Endothelial cell of umbilical vein (primary cell): ENCODE measurements at regions not wholly inside any gene's neighbourhood (a gene's known extent, or its start where the extent isn't known, plus 50 kb on each side); places are given as distances from the start of the nearest gene placed in this dataset.

ENCODE experiments used
- BruUV-seq: library from RNA; stranded (reverse); fragments of 400-500 nt; replicated peaks from 2 replicates; lab custom pipeline; 2021; lab: Mats Ljungman, UMichigan
- CTCF ChIA-PET: fragments of 300-600, 350-600 bp; sonication (Branson Sonifier 250); formaldehyde crosslinking; loops from one replicate; lab custom pipeline; 2021; ENCODE audit warnings: antibody characterized with exemption, inconsistent platforms; lab: Charles Lee
- POLR2A ChIA-PET: fragments of 300-600, 350-600 bp; sonication (Branson Sonifier 250); formaldehyde crosslinking; loops from one replicate; lab custom pipeline; 2021; ENCODE audit warnings: antibody characterized with exemption, inconsistent platforms; lab: Charles Lee
- DNase-seq: peaks from one replicate; pipeline ENCODE4 v3.0.0-alpha.2; 2011; ENCODE audit warnings: low read depth, low spot score
- FAIRE-seq: peaks from 2 replicates; lab custom pipeline; 2011; peaks lifted over from hg19 to GRCh38; lab: Jason Lieb, UNC
- H2AFZ ChIP-seq: 2 replicates; pipeline ENCODE4 v1.6.0; 2012; ENCODE audit warnings: low read depth, low read length, control low read depth, inconsistent platforms
- H3K27ac ChIP-seq: 2 replicates; pipeline ENCODE4 v1.5.1; 2011; ENCODE audit warnings: low read depth, mild to moderate bottlenecking, control low read depth, low read length, moderate library complexity; ENCODE audit not compliant: insufficient read depth
- H3K27me3 ChIP-seq, 2 experiments: 2 replicates each; pipeline versions ENCODE4 v1.6.0 to v1.6.1; 2011; ENCODE audit warnings: low read length in 2 of 2, mixed read lengths in 1 of 2; ENCODE audit not compliant: control insufficient read depth in 2 of 2, insufficient read depth in 2 of 2
- H3K36me3 ChIP-seq, 2 experiments: 2 replicates in 1 of 2; 3 replicates in 1 of 2; pipeline ENCODE4 v1.5.1; 2011; ENCODE audit warnings: low read length in 2 of 2, mild to moderate bottlenecking in 1 of 2, moderate library complexity in 1 of 2; ENCODE audit not compliant: control insufficient read depth in 2 of 2, insufficient read depth in 2 of 2; ENCODE audit errors: extremely low read depth in 1 of 2
- H3K4me1 ChIP-seq: 3 replicates; pipeline ENCODE4 v1.5.1; 2011; ENCODE audit warnings: mild to moderate bottlenecking, low read length; ENCODE audit not compliant: control insufficient read depth, insufficient read depth; ENCODE audit errors: extremely low read depth
- H3K4me2 ChIP-seq: 2 replicates; pipeline ENCODE4 v1.6.1; 2011; ENCODE audit warnings: low read length, control low read depth, mixed read lengths; ENCODE audit not compliant: insufficient read depth
- H3K4me3 ChIP-seq, 3 experiments: fragments of 200-600 bp in 1 of 3; sonication (generic), shearing (Covaris generic) in 1 of 3; replicated peaks in 1 of 3; 2 replicates each; pipeline ENCODE4 v1.5.1; 2011 to 2016; ENCODE audit warnings: control low read depth in 3 of 3, low read length in 3 of 3, mild to moderate bottlenecking in 2 of 3, inconsistent platforms in 1 of 3, low read depth in 1 of 3, moderate library complexity in 1 of 3; ENCODE audit not compliant: insufficient read depth in 1 of 3
- H3K79me2 ChIP-seq: 2 replicates; pipeline ENCODE4 v1.6.0; 2012; ENCODE audit warnings: low read length, inconsistent platforms; ENCODE audit not compliant: control insufficient read depth, insufficient read depth
- H3K9ac ChIP-seq: replicated peaks from 2 replicates; pipeline ENCODE3; 2011; ENCODE audit warnings: low read length, control low read depth; ENCODE audit not compliant: insufficient read depth; ENCODE audit errors: extremely low read depth
- H3K9me1 ChIP-seq: replicated peaks from 3 replicates; pipeline ENCODE4 v1.6.0; 2011; ENCODE audit warnings: mild to moderate bottlenecking, low read length; ENCODE audit not compliant: control insufficient read depth, insufficient read depth; ENCODE audit errors: extremely low read depth
- H3K9me3 ChIP-seq: replicated peaks from 2 replicates; pipeline ENCODE4 v1.5.1; 2012; ENCODE audit warnings: low read length, inconsistent platforms; ENCODE audit not compliant: control insufficient read depth, insufficient read depth
- H4K20me1 ChIP-seq: replicated peaks from 2 replicates; pipeline ENCODE3; 2011; ENCODE audit warnings: mild to moderate bottlenecking, low read length; ENCODE audit not compliant: control insufficient read depth, insufficient read depth; ENCODE audit errors: extremely low read depth
- EZH2 ChIP-seq: IDR thresholded peaks from 2 replicates; pipeline ENCODE4 v1.6.1; 2012; ENCODE audit warnings: borderline replicate concordance, low read depth, mild to moderate bottlenecking, moderate library complexity, low read length, inconsistent platforms; ENCODE audit not compliant: severe bottlenecking
- FOS ChIP-seq: IDR thresholded peaks from 2 replicates; pipeline ENCODE4 v1.6.1; 2011; ENCODE audit warnings: mild to moderate bottlenecking, low read length, moderate library complexity, borderline replicate concordance; ENCODE audit not compliant: insufficient read depth
- GATA2 ChIP-seq: IDR thresholded peaks from 2 replicates; pipeline ENCODE4 v1.7.0; 2011; ENCODE audit warnings: low read depth, mild to moderate bottlenecking, moderate library complexity, mixed read lengths, low read length; ENCODE audit not compliant: insufficient read length, insufficient read depth
- JUN ChIP-seq: IDR thresholded peaks from 2 replicates; pipeline ENCODE4 v1.6.1; 2011; ENCODE audit warnings: borderline replicate concordance, low read depth; ENCODE audit not compliant: insufficient read length, insufficient read depth
- MYC ChIP-seq: IDR thresholded peaks from one replicate; pipeline ENCODE4 v1.6.1; 2011; ENCODE audit warnings: mild to moderate bottlenecking, low read depth, low read length
- POLR2A ChIP-seq: IDR thresholded peaks from 2 replicates; pipeline ENCODE4 v1.6.1; 2012; ENCODE audit warnings: low read depth, mild to moderate bottlenecking, control low read depth, low read length
- POLR2AphosphoS5 ChIP-seq: IDR thresholded peaks from 2 replicates; pipeline ENCODE4 v1.6.1; 2012; ENCODE audit warnings: low read depth, mild to moderate bottlenecking, control low read depth, low read length, moderate library complexity; ENCODE audit not compliant: insufficient read depth
- dilution Hi-C: fragments of 300-500 bp; cut with MboI; formaldehyde crosslinking; loops from one replicate; pipeline ENCODE4 v1.15.0; 2019; ENCODE audit warnings: low sequenced_read_pairs; ENCODE audit not compliant: extremely low pct_ligation_motif_present
- intact Hi-C: fragments of 100-400 bp; cut with micrococcal nuclease; formaldehyde crosslinking; loops from one replicate; pipeline ENCODE4 v1.10.0; 2022
- TF ChIP-seq, protein P1 (sequence below), 2 donors: IDR thresholded peaks; 1 replicate in 1 of 2; 2 replicates in 1 of 2; pipeline ENCODE4 v1.5.1; 2011; ENCODE audit warnings: low read length in 2 of 2, mild to moderate bottlenecking in 2 of 2, moderate library complexity in 2 of 2, control low read depth in 1 of 2, inconsistent platforms in 1 of 2, low read depth in 1 of 2; ENCODE audit not compliant: insufficient read depth in 1 of 2; ENCODE audit errors: extremely low read depth in 1 of 2
- TF ChIP-seq, protein P2 (sequence below): IDR thresholded peaks from 2 replicates; pipeline ENCODE4 v1.6.1; 2011; ENCODE audit not compliant: insufficient read depth, insufficient read length

DNA sequence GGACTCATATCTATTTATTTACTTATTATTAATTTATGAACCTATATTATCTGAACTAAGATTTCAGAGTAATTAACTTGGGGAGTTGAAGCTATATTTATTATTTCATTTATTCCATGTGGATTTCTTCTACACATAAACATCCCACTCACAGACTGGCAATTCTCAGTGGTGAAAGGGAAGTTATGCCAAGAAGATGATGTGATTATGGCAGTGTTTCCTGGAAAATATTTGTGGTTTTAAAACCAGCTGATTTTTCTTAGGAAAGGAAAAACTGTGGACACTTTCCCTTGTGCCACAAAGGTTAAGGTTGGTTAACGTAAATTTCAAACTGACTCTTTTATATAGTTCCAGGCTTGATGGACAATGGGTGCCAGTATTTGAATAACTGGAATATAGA, 513.1 kb downstream of the SLITRK6 start:
- dilution Hi-C loops (no loop called here), intact Hi-C loops (no loop called here)
- H3K4me1 ChIP-seq, result no peaks in the 10 kb centered on the region
- no TSS peak for BruUV-seq
- no peaks in the 10 kb centered on the region for H3K27me3 ChIP-seq
- no peaks in the 10 kb centered on the region for H3K36me3 ChIP-seq
- ChIA-PET POLR2A (no interaction called here), CTCF (no interaction called here)
- H3K27ac ChIP-seq, result no peak overlapping the region
- H4K20me1 ChIP-seq, result no peaks in the 10 kb centered on the region
- H2AFZ ChIP-seq, result no peak overlapping the region
- no peaks in the 10 kb centered on the region for H3K9me3 ChIP-seq
- no peaks in the 10 kb centered on the region for H3K79me2 ChIP-seq
- TF ChIP-seq MYC (no peak), EZH2 (no peak), FOS (no peak), JUN (no peak), POLR2A (no peak), POLR2AphosphoS5 (no peak), GATA2 (no peak)
- TF ChIP-seq, protein P1, sequence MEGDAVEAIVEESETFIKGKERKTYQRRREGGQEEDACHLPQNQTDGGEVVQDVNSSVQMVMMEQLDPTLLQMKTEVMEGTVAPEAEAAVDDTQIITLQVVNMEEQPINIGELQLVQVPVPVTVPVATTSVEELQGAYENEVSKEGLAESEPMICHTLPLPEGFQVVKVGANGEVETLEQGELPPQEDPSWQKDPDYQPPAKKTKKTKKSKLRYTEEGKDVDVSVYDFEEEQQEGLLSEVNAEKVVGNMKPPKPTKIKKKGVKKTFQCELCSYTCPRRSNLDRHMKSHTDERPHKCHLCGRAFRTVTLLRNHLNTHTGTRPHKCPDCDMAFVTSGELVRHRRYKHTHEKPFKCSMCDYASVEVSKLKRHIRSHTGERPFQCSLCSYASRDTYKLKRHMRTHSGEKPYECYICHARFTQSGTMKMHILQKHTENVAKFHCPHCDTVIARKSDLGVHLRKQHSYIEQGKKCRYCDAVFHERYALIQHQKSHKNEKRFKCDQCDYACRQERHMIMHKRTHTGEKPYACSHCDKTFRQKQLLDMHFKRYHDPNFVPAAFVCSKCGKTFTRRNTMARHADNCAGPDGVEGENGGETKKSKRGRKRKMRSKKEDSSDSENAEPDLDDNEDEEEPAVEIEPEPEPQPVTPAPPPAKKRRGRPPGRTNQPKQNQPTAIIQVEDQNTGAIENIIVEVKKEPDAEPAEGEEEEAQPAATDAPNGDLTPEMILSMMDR (IDR thresholded peaks at IDR 0.05; ENCODE audit: extremely low read depth in 1 of 2, insufficient read depth in 1 of 2, low read depth in 1 of 2, low read length in 2 of 2), result no peak
- TF ChIP-seq, protein P2, sequence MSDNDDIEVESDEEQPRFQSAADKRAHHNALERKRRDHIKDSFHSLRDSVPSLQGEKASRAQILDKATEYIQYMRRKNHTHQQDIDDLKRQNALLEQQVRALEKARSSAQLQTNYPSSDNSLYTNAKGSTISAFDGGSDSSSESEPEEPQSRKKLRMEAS, result no peak
- H3K4me2 ChIP-seq, result no peak overlapping the region
- no peaks in the 10 kb centered on the region for H3K9me1 ChIP-seq
- no peak for FAIRE-seq
- DNase-seq, result no peak
- H3K9ac ChIP-seq, result no peak overlapping the region
- H3K4me3 ChIP-seq, result no peak overlapping the region
